ENCODE measurements at regions not wholly inside any gene's neighbourhood (a gene's known extent, or its start where the extent isn't known, plus 50 kb on each side); places are given as distances from the start of the nearest gene placed in this dataset.

DNA sequence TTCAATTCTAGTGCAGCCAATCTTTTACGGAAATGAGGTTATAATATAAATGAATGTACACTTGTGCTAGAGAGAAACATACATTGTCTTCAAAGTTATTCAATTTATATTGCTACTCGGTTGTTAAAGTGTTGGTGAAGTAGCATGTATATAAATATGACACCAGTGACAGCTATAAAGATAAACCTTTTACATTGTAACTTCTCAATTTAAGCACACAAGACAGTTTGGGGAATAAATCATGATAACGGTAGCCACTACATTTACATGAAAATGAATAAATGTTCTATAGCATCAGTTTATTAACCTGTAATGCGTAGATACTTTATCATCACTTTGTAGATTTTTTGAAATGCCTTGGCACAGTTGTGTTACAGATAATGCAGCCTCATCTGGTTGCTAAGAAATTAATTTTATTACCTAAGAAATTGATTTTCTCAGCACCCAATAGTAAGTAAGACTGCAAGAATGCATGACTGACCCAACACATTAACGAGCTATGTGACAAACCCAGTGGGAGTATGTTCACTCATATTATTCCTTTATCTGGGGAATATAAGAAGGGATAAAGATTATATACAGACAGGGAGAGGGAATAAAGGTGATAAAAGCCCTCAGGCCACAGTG lies 283.9 kb upstream of the NPVF start:
- DNase-seq (ENCODE audit: low spot score) = no peak

DNA sequence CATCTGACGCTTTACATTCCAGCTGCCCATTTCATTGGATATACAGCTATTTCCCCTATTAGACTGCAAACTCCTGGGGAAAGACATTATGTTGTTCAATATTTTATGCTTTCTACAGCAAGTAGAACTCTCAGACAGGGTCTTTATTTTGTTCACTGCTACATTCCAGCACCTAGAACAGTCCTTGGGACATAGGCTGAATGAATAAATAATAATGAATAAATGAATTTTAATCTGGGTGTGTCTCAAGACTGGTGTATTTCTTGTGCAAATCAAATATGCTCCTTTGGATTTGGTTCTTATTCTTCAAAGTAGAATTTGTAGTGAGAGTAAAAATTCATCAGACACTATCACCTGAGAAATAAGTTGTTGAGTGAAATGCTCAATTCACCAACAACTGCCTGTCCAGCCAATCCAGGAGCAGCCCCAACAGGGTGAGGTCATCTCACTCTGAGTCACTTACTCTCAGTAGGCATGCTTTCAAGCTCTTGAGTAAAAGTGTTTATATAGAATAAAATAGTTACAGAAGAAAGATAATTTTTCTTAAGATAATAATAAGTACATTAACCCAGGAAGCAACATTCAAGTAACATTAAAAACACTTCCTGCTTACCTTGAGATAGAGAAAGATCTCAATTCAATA lies 287.5 kb upstream of the NPVF start:
- DNase-seq (ENCODE audit: low spot score) = no peak

DNA sequence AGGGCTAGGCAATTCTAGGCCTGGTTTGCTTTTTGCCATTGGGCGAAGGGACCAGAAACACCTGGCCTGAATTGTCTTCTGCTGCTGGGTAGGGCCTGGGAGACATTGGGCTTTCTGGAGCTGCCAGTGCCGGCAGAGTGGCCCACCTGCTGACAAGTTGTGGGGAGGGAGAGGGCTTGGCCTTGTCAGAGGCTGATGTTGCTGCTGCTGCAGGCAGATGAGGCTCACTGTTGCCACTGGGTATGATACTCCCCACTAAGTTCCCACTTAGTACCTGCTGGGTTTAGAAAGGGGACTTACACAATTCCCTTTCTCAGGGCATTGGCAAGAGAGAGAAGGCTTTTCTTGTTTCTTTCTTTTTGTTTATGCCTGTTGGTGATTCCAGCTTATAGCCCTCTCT lies 289.6 kb upstream of the NPVF start:
- no peak for DNase-seq (ENCODE audit: low spot score)

DNA sequence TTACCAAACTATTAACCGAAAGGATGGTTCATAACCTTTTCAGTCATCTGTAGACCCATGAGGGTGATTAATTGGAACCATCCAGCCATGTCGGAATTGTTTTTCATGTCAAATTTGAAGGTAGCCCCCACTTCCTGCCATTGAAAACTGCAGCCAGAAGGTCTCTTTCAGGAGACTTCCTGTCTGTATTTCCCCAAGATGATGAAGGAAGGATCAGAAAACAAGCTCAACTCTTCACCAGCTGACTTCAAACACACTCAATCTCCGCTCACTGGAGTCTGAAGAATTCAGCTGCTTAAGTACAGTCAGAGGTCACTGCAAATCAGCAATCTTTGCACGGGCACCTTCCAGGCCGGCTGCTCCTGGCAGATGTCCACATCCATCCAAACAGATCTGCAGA lies 291.7 kb upstream of the NPVF start:
- no peak for DNase-seq (ENCODE audit: low spot score)

DNA sequence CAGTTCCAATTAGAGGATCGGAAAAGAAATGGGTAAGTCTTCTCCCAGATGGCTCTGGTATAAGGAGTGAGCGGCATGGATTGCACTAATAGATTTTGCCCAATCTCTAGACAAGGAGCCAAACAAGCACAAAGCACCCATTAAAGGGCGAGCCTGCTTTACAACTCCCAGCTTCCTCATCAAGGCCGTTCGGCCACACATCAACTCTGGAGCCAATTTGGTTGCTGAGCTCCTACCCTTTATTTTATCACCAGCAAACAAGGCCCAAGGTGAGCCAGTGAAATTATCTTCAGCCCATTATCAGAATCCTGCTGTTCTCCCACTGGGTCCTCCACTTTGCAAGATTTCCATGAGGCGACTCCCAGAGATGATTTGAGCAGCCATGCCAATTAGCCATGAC lies 292.2 kb upstream of the NPVF start:
- DNase-seq (ENCODE audit: low spot score) = no peak

DNA sequence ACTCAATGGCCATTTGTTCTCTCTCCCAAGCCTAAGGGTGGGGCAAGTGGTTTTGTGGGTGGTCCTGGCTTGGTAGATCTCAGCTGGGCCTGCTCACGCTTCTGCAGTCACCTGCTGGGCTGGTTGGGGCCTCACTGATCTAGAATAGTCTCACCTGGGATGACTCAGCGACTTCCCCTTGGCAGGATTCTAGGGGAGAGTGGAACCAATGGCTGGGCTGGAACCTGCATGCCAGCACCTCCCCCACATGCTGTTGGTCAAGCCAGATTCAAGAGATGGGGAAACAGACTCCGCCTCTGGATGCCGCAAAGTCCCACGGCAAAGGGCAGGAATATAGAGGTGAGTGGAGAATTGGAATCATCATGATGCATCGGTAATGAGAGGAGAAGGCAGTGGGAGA lies 292.9 kb upstream of the NPVF start:
- DNase-seq (ENCODE audit: low spot score) = no peak

DNA sequence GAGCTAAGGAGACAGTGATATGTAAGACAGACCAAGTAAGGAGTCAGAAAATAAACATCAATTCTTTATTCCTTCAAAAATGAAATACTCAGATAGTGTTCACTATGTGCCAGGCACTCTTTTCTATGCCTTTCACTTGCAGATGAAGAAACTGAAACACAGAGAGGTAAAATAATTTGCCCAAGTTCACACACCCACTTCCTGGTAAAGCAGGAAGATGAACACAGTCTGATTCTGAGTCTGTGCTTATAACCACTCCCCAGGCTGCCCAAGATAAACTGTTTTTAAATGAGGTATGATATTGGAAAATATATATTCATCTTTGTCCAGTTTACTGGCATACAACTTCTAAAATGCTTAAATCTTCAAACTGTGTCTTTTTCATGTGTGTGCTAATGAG lies 294.4 kb upstream of the NPVF start:
- DNase-seq (ENCODE audit: low spot score) = no peak

DNA sequence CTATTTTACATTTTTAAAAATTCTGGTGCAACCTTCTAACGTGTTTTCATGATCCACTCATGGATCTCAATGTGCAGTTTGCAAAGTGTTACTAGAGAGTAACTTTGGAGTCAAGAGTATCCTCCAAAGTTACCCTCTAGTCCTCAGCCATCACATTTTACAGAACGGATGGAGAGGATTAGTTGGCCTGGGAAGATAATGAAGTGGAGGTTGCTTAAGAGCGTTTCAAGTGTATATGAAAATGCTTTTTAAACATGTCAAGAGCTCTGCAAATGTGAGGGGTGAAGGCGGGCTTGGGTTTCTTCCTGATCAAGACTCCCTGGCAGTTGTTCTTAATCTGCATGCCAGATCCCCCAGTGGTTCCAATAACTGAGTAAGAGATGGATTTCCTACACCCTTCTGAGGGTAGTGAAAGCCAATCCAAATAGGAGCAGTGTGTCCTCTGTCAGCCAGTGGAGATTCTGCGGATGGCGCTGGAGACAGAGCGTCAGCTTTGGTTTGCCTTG lies 299.4 kb upstream of the NPVF start:
- DNase-seq (ENCODE audit: low spot score) = no peak

DNA sequence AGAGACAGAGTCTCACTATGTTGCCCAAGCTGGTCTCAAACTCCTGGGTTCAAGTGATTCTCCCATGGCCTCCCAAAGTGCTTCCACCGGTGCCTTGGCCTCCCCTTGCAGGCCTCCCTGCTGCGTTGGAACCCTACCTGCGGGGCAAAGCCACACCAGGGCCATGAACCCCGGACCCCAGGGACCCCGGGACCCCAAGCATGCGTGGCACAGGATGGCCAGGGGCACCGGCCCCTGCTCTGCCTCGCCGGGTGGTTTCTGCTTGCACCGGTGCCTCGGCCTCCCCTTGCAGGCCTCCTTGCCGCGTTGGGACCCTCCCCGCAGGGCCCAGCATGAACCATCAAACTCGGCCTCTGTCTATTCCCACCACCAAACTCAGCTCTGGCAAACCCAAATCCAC lies 301.0 kb upstream of the NPVF start:
- no peak for DNase-seq (ENCODE audit: low spot score)

DNA sequence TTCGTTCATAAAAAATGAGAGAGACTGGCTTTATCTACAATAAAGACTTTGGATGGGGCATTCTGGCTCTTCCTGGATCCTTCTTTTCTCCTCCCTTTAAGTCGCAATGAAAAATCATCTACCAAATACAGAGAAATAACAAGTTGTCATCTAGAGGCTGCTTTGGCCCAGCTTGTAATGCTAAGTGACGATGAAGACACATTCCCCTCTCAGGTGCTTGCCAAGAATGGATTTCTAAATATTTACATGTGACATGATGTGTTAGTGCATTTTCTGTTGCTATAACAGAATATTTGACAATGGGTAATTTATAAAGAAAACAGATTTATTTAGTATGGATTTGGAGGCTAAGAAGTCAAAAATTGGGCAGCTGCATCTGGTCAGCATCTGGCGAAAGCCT lies 308.6 kb upstream of the NPVF start:
- DNase-seq (ENCODE audit: low spot score) = no peak

DNA sequence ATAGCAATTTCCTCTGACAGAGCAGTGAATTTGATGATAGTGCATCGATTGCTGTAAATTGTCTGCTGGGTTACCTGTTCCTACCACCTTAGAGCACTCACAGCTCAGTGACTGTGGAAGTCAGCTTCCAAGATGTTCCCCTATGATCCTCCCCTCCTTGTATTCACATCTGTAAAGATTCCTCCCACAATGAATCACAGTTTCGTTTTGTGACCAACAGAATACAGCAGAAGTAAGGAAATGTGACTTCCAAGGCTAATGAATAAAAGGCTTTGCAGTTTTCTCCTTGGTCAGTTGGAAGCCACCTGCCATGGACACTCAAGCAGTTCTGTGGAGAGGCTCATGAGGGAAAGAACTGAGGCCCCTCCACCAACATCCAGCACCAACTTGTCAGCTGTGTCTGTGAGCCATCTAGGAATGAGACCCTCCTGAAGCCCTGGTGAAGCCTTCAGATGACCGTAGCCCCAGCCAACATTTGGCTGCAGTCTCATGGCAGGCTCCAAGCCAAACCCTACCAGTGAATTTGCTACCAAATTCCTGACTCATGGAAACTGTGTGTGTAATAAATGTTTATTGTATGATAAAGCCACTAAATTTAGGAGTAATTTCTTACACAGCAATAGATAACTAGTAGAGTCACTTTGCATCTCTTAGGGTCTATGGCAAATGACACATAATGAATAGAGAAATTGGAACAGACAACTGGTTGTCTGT lies 309.5 kb upstream of the NPVF start:
- DNase-seq (ENCODE audit: low spot score) = no peak

DNA sequence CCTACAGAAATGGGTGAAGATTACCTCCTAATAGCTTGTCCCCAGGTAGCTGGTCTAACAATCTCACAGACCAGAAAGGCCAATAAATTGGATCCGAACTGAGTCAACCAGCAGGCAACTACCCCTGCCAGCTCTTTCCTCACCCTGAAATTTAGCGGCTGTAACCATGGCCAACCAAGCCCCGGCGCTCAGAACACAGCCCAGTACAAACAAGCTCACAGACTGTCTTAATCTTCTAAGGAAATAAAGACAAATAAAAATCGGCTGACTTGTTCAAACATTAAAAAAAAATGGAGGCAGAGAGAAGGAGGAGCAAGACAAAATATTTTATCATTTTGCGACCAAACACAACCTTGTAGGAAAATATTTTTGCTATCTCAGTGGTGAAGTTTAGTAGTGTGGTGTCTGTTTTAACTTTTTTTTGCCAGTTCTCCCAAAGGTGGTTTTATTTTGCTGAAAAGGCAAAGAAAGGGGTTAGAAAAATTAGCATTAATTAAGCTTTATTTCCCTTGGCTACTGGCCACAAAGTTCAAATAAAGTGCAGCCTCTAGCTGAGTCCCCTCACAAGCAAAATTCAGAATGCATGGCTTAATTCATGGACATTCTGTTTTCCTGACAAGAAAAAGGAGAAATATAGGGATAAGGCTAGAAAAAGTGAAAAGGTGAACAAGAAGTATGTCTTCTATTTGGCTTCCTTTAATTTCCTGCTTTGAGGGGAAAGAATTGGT lies 313.0 kb upstream of the NPVF start:
- no peak for DNase-seq (ENCODE audit: low spot score)

DNA sequence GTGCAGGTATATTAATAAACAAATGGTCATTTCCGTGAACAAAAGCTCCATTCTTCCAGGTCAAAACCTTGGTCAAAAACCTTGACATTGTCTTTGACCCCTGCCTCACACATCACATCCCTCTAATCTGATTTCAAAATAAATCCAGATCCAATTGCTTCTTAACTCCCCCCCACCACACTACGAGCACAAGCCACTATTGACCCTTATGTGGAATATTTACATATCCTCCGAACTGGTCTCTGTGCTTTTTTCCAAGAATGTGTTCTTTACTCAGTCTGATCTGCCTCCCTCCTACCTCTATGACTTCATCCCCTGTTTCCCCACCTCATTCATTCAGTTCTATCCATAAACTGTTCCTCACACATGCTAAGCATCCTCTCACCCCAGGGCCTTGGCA lies 313.6 kb upstream of the NPVF start:
- DNase-seq (ENCODE audit: low spot score) = no peak

DNA sequence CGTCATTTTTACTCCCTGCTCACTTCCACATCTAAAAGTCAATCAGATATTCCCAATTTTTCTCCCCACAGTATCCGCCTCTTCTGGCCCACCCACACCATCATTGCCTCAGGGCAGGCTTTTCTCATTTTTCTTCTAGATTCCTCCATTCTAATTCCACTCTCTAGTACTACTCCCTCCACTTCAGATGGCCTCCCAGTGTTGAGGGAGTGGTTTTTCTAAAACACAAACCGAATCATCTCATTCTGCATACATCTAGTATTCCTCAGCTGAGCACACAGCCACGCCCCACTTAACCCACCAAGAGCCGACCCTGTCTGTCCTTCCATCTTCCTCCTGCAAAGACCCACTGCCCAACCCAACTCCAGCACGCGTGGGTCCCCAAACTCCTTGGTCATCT lies 314.9 kb upstream of the NPVF start:
- DNase-seq (ENCODE audit: low spot score) = no peak

DNA sequence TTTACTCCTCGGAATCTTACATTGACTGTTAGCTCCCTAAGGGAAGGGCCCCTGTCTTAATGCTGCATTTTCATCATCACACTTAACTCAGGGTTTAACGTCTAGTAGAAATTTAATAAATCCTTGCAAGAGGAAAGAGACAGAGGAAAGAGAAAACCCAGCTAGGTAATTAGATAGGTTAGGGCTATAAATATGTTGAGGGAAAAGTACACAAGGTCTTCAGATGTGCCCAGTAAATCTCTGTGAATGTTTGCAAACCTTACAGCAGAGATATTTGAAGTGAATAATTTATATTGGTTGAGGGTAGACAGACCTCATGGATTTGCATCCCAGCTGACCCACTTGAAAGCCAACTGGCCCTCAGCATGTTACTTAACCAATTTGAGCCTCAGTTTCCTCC lies 315.5 kb upstream of the NPVF start:
- no peak for DNase-seq (ENCODE audit: low spot score)

DNA sequence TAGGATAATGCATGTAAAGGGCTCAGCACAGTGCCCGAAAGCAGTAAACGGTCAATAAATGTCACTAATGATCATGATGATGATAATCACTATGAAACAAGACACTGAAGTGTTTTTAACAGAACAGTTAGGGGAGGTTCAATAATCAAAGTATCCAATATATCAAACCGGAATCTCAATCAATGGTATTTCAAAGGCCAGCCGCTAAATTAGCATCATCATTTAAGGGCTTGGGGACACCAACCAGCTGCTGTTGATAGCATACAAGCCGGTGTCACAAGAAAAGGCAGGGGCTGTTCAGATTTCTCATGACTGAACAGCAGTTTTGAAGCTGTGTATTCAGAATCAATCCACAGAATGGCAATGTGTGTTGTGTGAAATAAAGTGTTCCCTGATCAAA lies 316.0 kb upstream of the NPVF start:
- no peak for DNase-seq (ENCODE audit: low spot score)

DNA sequence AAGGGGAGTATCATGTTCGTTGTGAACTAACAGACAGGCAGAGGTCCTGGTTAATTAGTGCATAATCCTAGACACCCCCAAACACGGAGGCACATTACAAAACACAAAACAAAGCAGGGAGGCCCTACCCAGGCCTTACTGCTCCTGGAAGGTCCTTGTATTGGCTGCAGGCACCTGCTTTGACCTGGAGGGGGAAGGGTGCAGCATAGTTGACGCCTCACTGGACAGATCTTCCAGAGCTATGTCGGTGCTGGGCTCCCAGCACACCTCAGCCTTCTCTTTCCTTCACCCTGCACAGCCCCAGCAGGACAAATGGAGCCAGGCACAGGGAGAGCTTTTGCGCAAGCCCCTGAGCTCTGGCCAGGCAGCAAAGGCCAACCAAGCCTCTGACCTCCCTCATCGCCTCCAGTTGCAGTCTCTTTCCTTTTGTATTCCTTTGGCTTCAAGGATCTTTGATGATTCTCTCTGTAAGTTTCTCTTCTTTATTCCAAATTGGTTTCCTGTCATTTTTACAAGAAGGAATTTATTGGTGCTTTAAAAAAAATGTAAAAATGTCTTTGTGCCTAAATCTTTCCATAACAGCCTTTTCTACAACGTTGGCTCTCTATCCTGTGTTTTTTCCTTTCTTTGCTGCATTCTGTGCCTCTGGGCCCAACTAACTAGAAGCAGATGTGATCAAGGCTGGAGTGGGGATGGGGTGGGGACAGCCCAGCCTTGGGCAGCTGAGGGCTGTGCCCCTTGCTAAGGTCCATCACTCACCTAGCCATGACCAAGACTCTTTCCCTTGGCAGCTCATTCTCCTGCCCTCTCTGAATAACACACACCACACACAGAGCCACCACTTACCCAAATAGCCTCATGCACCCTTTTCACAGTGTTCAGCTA lies 317.1 kb upstream of the NPVF start:
- DNase-seq (ENCODE audit: low spot score) = no peak

DNA sequence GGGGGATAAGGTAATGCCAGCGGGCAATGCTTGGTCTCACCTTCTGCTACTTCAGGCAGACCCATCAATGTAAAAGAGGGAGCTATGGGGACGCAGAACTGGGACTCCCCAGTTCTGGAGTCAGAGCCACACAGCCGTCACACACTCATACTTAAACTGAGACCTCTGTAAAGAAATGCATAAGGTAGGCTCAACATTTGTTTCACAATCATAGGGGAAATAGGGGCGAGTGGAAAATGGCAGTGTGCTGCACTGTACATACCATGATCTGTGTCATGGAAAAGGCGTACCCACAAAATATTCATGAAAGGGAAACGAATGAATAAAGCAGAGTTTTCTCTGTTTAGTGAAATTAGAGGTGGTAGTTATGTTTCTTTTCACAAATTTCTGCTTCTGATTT lies 318.0 kb upstream of the NPVF start:
- no peak for DNase-seq (ENCODE audit: low spot score)

DNA sequence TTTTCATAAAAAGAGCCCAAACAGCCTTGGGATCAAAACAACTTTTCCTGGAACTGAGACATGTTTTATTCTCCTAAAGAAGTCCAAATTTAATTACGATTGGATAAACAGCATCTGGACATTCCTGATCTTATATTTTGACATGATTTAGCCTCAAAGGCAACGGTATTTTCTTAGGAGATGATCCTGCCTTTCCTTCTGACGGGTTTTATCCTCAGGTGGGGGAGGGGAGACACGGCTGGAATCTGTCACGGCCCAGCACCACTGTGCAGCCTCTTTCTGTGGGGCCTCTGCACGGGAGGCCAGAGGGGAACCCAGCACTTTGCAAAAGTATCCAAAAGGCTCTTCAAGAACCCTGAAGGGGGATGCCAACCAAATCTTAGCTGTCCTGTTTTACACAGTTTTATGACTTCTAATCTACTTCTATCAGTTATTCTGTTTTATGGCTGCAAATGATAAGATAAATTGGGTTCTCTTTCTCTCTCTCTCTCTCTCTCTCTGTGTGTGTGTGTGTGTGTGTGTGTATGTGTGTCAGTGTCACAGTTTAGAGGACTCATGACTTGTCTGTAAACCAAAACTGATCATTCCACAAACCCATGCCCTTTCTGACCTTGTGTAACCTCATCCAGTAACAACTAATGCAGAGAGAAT lies 321.1 kb upstream of the NPVF start:
- no peak for DNase-seq (ENCODE audit: low spot score)

DNA sequence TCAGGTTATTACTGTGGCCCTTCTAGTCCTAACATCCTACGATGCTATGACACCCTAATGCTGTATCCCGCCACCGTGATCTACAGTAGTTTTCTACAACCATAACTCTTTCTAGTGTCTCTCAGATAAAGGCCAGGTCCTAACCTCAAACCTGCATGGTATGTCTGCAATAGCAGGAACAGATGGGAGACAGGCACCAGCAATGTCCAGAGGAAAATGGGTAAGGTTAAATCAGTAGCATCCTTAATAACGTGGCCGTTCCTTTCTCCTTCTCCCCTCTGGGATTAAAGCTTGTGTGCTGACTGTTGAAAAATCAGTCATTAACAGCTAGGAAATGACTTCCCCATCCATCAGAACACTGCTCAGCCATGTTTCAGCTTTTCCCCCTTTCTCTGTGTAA lies 321.9 kb upstream of the NPVF start:
- no peak for DNase-seq (ENCODE audit: low spot score)

DNA sequence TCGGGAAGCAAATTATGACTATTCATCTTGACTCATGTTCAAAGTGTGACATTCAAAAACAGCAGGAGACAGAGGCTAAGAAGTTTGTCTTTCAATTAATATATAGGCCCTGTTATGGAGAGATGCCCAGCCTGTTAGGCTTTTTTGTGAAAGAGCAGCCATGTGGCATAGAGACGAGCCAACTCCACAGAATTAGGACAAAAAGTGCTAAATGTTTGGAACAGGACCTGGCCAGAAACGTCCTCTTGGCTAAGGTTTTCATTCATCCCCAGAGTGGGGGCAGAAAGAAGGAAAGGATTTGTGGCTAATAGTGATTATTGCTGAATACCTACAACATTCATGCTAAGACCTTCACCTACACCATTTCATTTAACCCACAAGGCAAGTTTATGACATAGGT lies 324.7 kb upstream of the NPVF start:
- no peak for DNase-seq (ENCODE audit: low spot score)

Data from HuH-7.5 (cell line).